Astrocyte (in vitro differentiated cells and primary cell): ENCODE measurements at regions not wholly inside any gene's neighbourhood (a gene's known extent, or its start where the extent isn't known, plus 50 kb on each side); places are given as distances from the start of the nearest gene placed in this dataset.

ENCODE experiments used
- DNase-seq: peaks from one replicate; pipeline ENCODE4 v3.0.0-alpha.2; 2010; ENCODE audit warnings: low read depth
- FAIRE-seq: peaks from 2 replicates; lab custom pipeline; 2011; peaks lifted over from hg19 to GRCh38; lab: Jason Lieb, UNC
- H2AFZ ChIP-seq: 2 replicates; pipeline ENCODE4 v1.6.0; 2012; ENCODE audit warnings: low read depth, low read length, inconsistent platforms
- H3K27ac ChIP-seq: 2 replicates; pipeline ENCODE4 v1.5.1; 2011; ENCODE audit warnings: low read depth, low read length, inconsistent platforms
- H3K27me3 ChIP-seq: 2 replicates; pipeline ENCODE4 v1.6.0; 2011; ENCODE audit warnings: low read length, inconsistent platforms; ENCODE audit not compliant: insufficient read depth
- H3K36me3 ChIP-seq: 2 replicates; pipeline ENCODE4 v1.5.1; 2011; ENCODE audit warnings: low read length, inconsistent platforms; ENCODE audit not compliant: insufficient read depth
- H3K4me1 ChIP-seq: 2 replicates; pipeline ENCODE4 v1.5.1; 2011; ENCODE audit warnings: low read length, inconsistent platforms; ENCODE audit not compliant: insufficient read depth
- H3K4me2 ChIP-seq: 2 replicates; pipeline ENCODE4 v1.6.0; 2012; ENCODE audit warnings: low read length, inconsistent platforms
- H3K4me3 ChIP-seq: 2 replicates; pipeline ENCODE4 v1.5.1; 2011; ENCODE audit warnings: low read depth, mild to moderate bottlenecking, low read length, inconsistent platforms; ENCODE audit not compliant: insufficient read depth
- H3K79me2 ChIP-seq: 2 replicates; pipeline ENCODE4 v1.6.0; 2012; ENCODE audit warnings: mild to moderate bottlenecking, low read length, inconsistent platforms; ENCODE audit not compliant: insufficient read depth
- H3K9ac ChIP-seq: 2 replicates; pipeline ENCODE4 v1.6.0; 2012; ENCODE audit warnings: mild to moderate bottlenecking, low read length, inconsistent platforms
- H3K9me3 ChIP-seq: 2 replicates; pipeline ENCODE4 v1.5.1; 2012; ENCODE audit warnings: low read depth, mild to moderate bottlenecking, low read length, inconsistent platforms; ENCODE audit not compliant: insufficient read depth
- H4K20me1 ChIP-seq: 2 replicates; pipeline ENCODE4 v1.6.0; 2012; ENCODE audit warnings: low read length, inconsistent platforms; ENCODE audit not compliant: insufficient read depth
- H3K27ac Mint-ChIP-seq: one replicate; pipeline ENCODE4 v1.8.0; 2021; ENCODE audit warnings: mild to moderate bottlenecking, mixed read lengths; ENCODE audit not compliant: unreplicated experiment
- H3K27me3 Mint-ChIP-seq: one replicate; pipeline ENCODE4 v1.8.0; 2021; ENCODE audit warnings: low read depth, mixed read lengths; ENCODE audit not compliant: unreplicated experiment
- H3K36me3 Mint-ChIP-seq: one replicate; pipeline ENCODE4 v1.8.0; 2021; ENCODE audit warnings: low read depth, mixed read lengths; ENCODE audit not compliant: unreplicated experiment
- H3K4me1 Mint-ChIP-seq: one replicate; pipeline ENCODE4 v1.8.0; 2021; ENCODE audit warnings: low read depth, mixed read lengths; ENCODE audit not compliant: unreplicated experiment
- H3K4me3 Mint-ChIP-seq: one replicate; pipeline ENCODE4 v1.8.0; 2021; ENCODE audit warnings: mild to moderate bottlenecking, moderate library complexity, mixed read lengths; ENCODE audit not compliant: unreplicated experiment
- H3K9me3 Mint-ChIP-seq: one replicate; pipeline ENCODE4 v1.8.0; 2021; ENCODE audit warnings: mild to moderate bottlenecking, mixed read lengths; ENCODE audit not compliant: unreplicated experiment
- EZH2 ChIP-seq: IDR thresholded peaks from 2 replicates; pipeline ENCODE4 v1.6.1; 2012; ENCODE audit warnings: mild to moderate bottlenecking, low read length, inconsistent platforms; ENCODE audit not compliant: insufficient read depth
- TF ChIP-seq, protein P1 (sequence below): IDR thresholded peaks from 2 replicates; pipeline ENCODE4 v1.5.1; 2011; ENCODE audit warnings: low read depth, mild to moderate bottlenecking, inconsistent platforms, low read length, moderate library complexity; ENCODE audit not compliant: insufficient read depth

- no peaks in the 10 kb centered on the region for H3K4me1 ChIP-seq
- Mint-ChIP-seq H3K9me3 (no peaks in the 10 kb centered on the region), H3K4me1 (no peaks in the 10 kb centered on the region), H3K27me3 (no peaks in the 10 kb centered on the region), H3K4me3 (no peak overlapping the region), H3K27ac (no peak overlapping the region), H3K36me3 (no peaks in the 10 kb centered on the region)
- no peak overlapping the region for H3K4me3 ChIP-seq
- no peak overlapping the region for H3K27ac ChIP-seq
- H3K9ac ChIP-seq, result no peak overlapping the region
- H3K4me2 ChIP-seq, result no peak overlapping the region
- no peaks in the 10 kb centered on the region for H4K20me1 ChIP-seq
- H2AFZ ChIP-seq, result no peak overlapping the region
- H3K79me2 ChIP-seq, result no peaks in the 10 kb centered on the region
- TF ChIP-seq, protein P1, sequence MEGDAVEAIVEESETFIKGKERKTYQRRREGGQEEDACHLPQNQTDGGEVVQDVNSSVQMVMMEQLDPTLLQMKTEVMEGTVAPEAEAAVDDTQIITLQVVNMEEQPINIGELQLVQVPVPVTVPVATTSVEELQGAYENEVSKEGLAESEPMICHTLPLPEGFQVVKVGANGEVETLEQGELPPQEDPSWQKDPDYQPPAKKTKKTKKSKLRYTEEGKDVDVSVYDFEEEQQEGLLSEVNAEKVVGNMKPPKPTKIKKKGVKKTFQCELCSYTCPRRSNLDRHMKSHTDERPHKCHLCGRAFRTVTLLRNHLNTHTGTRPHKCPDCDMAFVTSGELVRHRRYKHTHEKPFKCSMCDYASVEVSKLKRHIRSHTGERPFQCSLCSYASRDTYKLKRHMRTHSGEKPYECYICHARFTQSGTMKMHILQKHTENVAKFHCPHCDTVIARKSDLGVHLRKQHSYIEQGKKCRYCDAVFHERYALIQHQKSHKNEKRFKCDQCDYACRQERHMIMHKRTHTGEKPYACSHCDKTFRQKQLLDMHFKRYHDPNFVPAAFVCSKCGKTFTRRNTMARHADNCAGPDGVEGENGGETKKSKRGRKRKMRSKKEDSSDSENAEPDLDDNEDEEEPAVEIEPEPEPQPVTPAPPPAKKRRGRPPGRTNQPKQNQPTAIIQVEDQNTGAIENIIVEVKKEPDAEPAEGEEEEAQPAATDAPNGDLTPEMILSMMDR, result no peak
- no peak for TF ChIP-seq EZH2
- no peak for FAIRE-seq
- DNase-seq, result no peak
- H3K36me3 ChIP-seq, result no peaks in the 10 kb centered on the region
- no peaks in the 10 kb centered on the region for H3K27me3 ChIP-seq
- no peaks in the 10 kb centered on the region for H3K9me3 ChIP-seq
Measured at GRCh38 chr13:80802946-80803345, 462.0 kb upstream of the SPRY2 start.

GRCh38 chr13:80798576-80799133, 457.7 kb upstream of the SPRY2 start:
- no peak overlapping the region for H3K9ac ChIP-seq
- DNase-seq (no peak), FAIRE-seq (no peak)
- no peak overlapping the region for H3K4me2 ChIP-seq
- H3K9me3 ChIP-seq, result no peaks in the 10 kb centered on the region
- no peaks in the 10 kb centered on the region for H4K20me1 ChIP-seq
- TF ChIP-seq, protein P1, result no peak
- no peak for TF ChIP-seq EZH2
- Mint-ChIP-seq H3K36me3 (no peaks in the 10 kb centered on the region), H3K9me3 (no peaks in the 10 kb centered on the region), H3K27ac (no peak overlapping the region), H3K27me3 (no peaks in the 10 kb centered on the region), H3K4me1 (no peaks in the 10 kb centered on the region), H3K4me3 (no peak overlapping the region)
- H2AFZ ChIP-seq, result no peak overlapping the region
- H3K36me3 ChIP-seq, result no peaks in the 10 kb centered on the region
- no peak overlapping the region for H3K27ac ChIP-seq
- no peak overlapping the region for H3K4me3 ChIP-seq
- no peaks in the 10 kb centered on the region for H3K27me3 ChIP-seq
- H3K4me1 ChIP-seq, result no peaks in the 10 kb centered on the region
- no peaks in the 10 kb centered on the region for H3K79me2 ChIP-seq

DNA sequence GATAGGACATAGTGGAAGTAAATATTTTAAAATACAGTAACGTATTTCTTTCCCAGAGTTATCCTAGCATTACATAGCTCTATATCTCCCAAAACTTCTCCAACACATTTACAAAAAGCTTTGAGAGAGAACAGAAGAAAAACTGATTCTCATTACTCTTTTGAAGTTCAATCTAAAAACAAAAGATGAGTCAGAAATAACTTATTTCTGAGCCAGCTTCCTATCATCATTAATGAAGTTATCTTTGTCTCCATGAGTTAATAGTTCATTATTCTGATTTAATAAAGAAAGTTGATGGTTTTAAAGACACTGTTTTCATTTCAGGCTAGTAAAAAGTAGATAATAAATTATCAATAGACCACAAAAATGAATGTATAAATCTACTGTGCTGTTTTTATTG, 446.7 kb upstream of the SPRY2 start:
- H3K27me3 Mint-ChIP-seq, result no peaks in the 10 kb centered on the region
- H3K27ac Mint-ChIP-seq, result no peak overlapping the region
- no peak overlapping the region for H2AFZ ChIP-seq
- no peaks in the 10 kb centered on the region for H3K36me3 Mint-ChIP-seq
- H3K9me3 Mint-ChIP-seq, result no peaks in the 10 kb centered on the region
- no peak for FAIRE-seq
- no peaks in the 10 kb centered on the region for H3K27me3 ChIP-seq
- no peaks in the 10 kb centered on the region for H3K79me2 ChIP-seq
- no peak overlapping the region for H3K27ac ChIP-seq
- peaks cover 5% of the 10 kb centered on the region for H3K4me1 Mint-ChIP-seq
- no peak overlapping the region for H3K9ac ChIP-seq
- H3K4me1 ChIP-seq, result no peaks in the 10 kb centered on the region
- H3K4me3 ChIP-seq, result no peak overlapping the region
- no peak overlapping the region for H3K4me2 ChIP-seq
- H3K4me3 Mint-ChIP-seq, result no peak overlapping the region
- TF ChIP-seq, protein P1, result no peak
- no peak for TF ChIP-seq EZH2
- H4K20me1 ChIP-seq, result no peaks in the 10 kb centered on the region
- no peaks in the 10 kb centered on the region for H3K36me3 ChIP-seq
- no peaks in the 10 kb centered on the region for H3K9me3 ChIP-seq
- DNase-seq, result no peak
